Gastrocnemius medialis (tissue), 4 donors: ENCODE measurements at regions not wholly inside any gene's neighbourhood (a gene's known extent, or its start where the extent isn't known, plus 50 kb on each side); places are given as distances from the start of the nearest gene placed in this dataset.

Experiments
- POLR2A ChIP-seq, 2 donors: fragments of 450-650 bp; IDR thresholded peaks; one replicate each; pipeline ENCODE4 v1.6.1; 2017; ENCODE audit warnings: antibody characterized with exemption in 2 of 2, mild to moderate bottlenecking in 2 of 2, moderate library complexity in 2 of 2
- TF ChIP-seq, protein P1 (sequence below), 5 experiments: fragments of 450-650 bp in 3 of 5; fragments of 200-600 bp in 2 of 5; sonication (generic) in 2 of 5; IDR thresholded peaks in 4 of 5; conservative IDR thresholded peaks in 1 of 5; 1 replicate in 4 of 5; 2 replicates in 1 of 5; pipeline ENCODE4 v1.5.1; 2016 to 2019; ENCODE audit warnings: antibody characterized with exemption in 5 of 5, mild to moderate bottlenecking in 3 of 5, moderate library complexity in 3 of 5

- TF ChIP-seq, protein P1, sequence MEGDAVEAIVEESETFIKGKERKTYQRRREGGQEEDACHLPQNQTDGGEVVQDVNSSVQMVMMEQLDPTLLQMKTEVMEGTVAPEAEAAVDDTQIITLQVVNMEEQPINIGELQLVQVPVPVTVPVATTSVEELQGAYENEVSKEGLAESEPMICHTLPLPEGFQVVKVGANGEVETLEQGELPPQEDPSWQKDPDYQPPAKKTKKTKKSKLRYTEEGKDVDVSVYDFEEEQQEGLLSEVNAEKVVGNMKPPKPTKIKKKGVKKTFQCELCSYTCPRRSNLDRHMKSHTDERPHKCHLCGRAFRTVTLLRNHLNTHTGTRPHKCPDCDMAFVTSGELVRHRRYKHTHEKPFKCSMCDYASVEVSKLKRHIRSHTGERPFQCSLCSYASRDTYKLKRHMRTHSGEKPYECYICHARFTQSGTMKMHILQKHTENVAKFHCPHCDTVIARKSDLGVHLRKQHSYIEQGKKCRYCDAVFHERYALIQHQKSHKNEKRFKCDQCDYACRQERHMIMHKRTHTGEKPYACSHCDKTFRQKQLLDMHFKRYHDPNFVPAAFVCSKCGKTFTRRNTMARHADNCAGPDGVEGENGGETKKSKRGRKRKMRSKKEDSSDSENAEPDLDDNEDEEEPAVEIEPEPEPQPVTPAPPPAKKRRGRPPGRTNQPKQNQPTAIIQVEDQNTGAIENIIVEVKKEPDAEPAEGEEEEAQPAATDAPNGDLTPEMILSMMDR (IDR thresholded peaks at IDR 0.05 in 4 of 5, conservative IDR thresholded peaks at IDR 0.05 in 1 of 5): no peak
- TF ChIP-seq POLR2A (IDR thresholded peaks at IDR 0.05): no peak
Measured at GRCh38 chr21:15171546-15171945, 106.7 kb upstream of the NRIP1 start.
